Fibroblast of pulmonary artery (primary cell): ENCODE measurements at regions not wholly inside any gene's neighbourhood (a gene's known extent, or its start where the extent isn't known, plus 50 kb on each side); places are given as distances from the start of the nearest gene placed in this dataset.

Experiments
- DNase-seq: peaks from one replicate; pipeline ENCODE4 v3.0.0-alpha.2; 2010; ENCODE audit warnings: low read depth
- H3K4me3 ChIP-seq: replicated peaks from 2 replicates; pipeline ENCODE4 v1.5.1; 2011; ENCODE audit warnings: low read depth, mild to moderate bottlenecking, control low read depth, low read length, moderate library complexity
- CTCF ChIP-seq: IDR thresholded peaks from 2 replicates; pipeline ENCODE4 v1.5.1; 2011; ENCODE audit warnings: mild to moderate bottlenecking, control low read depth, low read length, inconsistent platforms; ENCODE audit errors: missing control alignments

GRCh38 chr11:116478669-116479668 lies 293.8 kb downstream of the BUD13 start:
- no peak overlapping the region for H3K4me3 ChIP-seq
- no peak for TF ChIP-seq CTCF
- DNase-seq = no peak

- TF ChIP-seq CTCF = no peak
- H3K4me3 ChIP-seq = no peak overlapping the region
- no peak for DNase-seq
Measured at GRCh38 chr11:116478205-116478604, 294.6 kb downstream of the BUD13 start.

- H3K4me3 ChIP-seq = no peak overlapping the region
- no peak for TF ChIP-seq CTCF
- no peak for DNase-seq
Measured at GRCh38 chr11:116473790-116474346, 298.9 kb downstream of the BUD13 start.

- no peak for DNase-seq
- TF ChIP-seq CTCF = no peak
Measured at GRCh38 chr11:116473206-116473769, 299.5 kb downstream of the BUD13 start.

GRCh38 chr11:116472651-116473050 lies 300.1 kb downstream of the BUD13 start:
- no peak overlapping the region for H3K4me3 ChIP-seq
- no peak for DNase-seq
- no peak for TF ChIP-seq CTCF

More at GRCh38 chr11:116473206-116473769, 299.5 kb downstream of the BUD13 start:
- no peak overlapping the region for H3K4me3 ChIP-seq

GRCh38 chr11:116471608-116472256 lies 301.1 kb downstream of the BUD13 start:
- DNase-seq = peak; percentile 7
- no peak overlapping the region for H3K4me3 ChIP-seq
- TF ChIP-seq CTCF = no peak
